ENCODE measurements at regions not wholly inside any gene's neighbourhood (a gene's known extent, or its start where the extent isn't known, plus 50 kb on each side); places are given as distances from the start of the nearest gene placed in this dataset.

DNA sequence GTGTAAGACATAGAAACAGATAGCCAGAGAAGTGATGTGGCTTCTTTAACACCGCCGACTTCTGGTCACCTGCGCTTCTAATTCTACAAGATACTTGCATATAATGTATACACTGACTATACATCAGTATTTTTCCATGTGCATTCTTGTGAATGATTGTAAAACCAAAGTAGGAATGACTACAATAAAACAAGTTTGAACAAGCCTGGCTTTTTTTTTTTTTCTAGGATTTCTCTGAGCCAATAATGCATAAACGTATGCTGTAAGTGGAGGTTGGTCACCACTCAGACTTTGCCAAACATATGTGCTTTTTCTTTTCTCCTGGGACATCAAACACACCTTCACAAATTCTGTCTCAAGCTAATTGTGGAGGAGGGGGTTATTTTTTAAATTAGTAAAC is 237.8 kb upstream of the KIRREL3 start:
- Histone ChIP-seq H3K9me3 (ENCODE audit: insufficient read depth, low read length) (no peaks in the 10 kb centered on the region), H3K4me3 (ENCODE audit: low read length) (no peak overlapping the region), H3K27me3 (ENCODE audit: low read depth, low read length) (no peaks in the 10 kb centered on the region), H3K79me2 (ENCODE audit: low read length) (no peaks in the 10 kb centered on the region), H3K36me3 (replicated peaks; ENCODE audit: low read depth, low read length) (no peaks in the 10 kb centered on the region), H3K9ac (ENCODE audit: low read length) (no peak overlapping the region), H3K4me1 (ENCODE audit: low read length) (no peaks in the 10 kb centered on the region), H3K27ac (ENCODE audit: low read length) (no peak overlapping the region), H4K20me1 (ENCODE audit: insufficient read depth, low read length) (no peaks in the 10 kb centered on the region), H3K4me2 (ENCODE audit: low read length) (no peak overlapping the region), H2AFZ (ENCODE audit: low read depth, low read length) (no peak overlapping the region)
- no peak for TF ChIP-seq EZH2phosphoT487 (IDR thresholded peaks at IDR 0.05; ENCODE audit: low read depth)
- TF ChIP-seq, protein P1, sequence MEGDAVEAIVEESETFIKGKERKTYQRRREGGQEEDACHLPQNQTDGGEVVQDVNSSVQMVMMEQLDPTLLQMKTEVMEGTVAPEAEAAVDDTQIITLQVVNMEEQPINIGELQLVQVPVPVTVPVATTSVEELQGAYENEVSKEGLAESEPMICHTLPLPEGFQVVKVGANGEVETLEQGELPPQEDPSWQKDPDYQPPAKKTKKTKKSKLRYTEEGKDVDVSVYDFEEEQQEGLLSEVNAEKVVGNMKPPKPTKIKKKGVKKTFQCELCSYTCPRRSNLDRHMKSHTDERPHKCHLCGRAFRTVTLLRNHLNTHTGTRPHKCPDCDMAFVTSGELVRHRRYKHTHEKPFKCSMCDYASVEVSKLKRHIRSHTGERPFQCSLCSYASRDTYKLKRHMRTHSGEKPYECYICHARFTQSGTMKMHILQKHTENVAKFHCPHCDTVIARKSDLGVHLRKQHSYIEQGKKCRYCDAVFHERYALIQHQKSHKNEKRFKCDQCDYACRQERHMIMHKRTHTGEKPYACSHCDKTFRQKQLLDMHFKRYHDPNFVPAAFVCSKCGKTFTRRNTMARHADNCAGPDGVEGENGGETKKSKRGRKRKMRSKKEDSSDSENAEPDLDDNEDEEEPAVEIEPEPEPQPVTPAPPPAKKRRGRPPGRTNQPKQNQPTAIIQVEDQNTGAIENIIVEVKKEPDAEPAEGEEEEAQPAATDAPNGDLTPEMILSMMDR (IDR thresholded peaks at IDR 0.05; ENCODE audit: low read depth, low read length): no peak

DNA sequence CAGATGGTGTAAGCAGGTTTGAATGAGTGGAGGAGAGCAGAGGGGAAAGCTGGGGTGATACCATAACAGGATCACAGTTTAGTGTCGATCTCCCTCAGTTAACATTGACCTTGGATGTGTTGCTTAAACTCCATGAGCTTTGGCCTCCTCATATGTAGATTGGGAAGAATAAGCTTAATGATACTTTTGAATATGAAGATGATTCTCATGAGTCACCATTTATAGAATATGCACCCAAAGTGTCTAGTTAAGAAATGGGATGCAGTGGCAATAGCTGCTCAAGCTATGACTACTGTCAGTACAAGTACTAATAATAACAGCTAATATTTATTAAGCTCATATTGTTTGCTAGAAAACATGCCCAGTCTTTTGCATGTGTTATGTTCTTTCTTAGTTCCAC is 236.2 kb upstream of the KIRREL3 start:
- no peaks in the 10 kb centered on the region for H3K27me3 ChIP-seq (ENCODE audit: low read depth, low read length)
- H3K36me3 ChIP-seq (replicated peaks; ENCODE audit: low read depth, low read length): no peaks in the 10 kb centered on the region
- H2AFZ ChIP-seq (ENCODE audit: low read depth, low read length): no peak overlapping the region
- H3K9me3 ChIP-seq (ENCODE audit: insufficient read depth, low read length): no peaks in the 10 kb centered on the region
- no peaks in the 10 kb centered on the region for H4K20me1 ChIP-seq (ENCODE audit: insufficient read depth, low read length)
- no peak overlapping the region for H3K9ac ChIP-seq (ENCODE audit: low read length)
- no peak overlapping the region for H3K4me2 ChIP-seq (ENCODE audit: low read length)
- no peak overlapping the region for H3K27ac ChIP-seq (ENCODE audit: low read length)
- no peak for TF ChIP-seq EZH2phosphoT487 (IDR thresholded peaks at IDR 0.05; ENCODE audit: low read depth)
- TF ChIP-seq, protein P1 (IDR thresholded peaks at IDR 0.05; ENCODE audit: low read depth, low read length): no peak
- H3K4me3 ChIP-seq (ENCODE audit: low read length): no peak overlapping the region
- no peaks in the 10 kb centered on the region for H3K4me1 ChIP-seq (ENCODE audit: low read length)
- H3K79me2 ChIP-seq (ENCODE audit: low read length): no peaks in the 10 kb centered on the region

DNA sequence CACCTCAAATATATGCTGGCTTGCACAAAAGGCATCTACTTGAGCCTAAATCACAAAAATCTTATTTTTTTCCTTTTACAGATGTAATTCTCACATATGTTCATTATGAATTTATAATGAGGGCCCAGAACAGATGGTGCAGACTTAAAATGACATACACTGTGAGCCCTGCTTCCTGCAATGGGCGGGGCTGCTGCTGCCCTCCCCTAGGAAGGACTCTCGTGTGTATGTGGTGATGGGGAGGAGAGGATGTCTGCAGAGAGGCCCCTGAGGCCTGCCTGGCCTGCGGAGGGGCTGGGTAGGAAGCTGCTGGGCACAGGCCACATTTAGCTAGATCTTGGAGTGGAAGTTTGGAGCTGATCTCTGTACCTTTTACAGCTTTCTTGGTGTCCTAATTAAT is 233.4 kb upstream of the KIRREL3 start:
- no peak overlapping the region for H3K4me2 ChIP-seq (ENCODE audit: low read length)
- TF ChIP-seq, protein P1 (IDR thresholded peaks at IDR 0.05; ENCODE audit: low read depth, low read length): no peak
- no peak for TF ChIP-seq EZH2phosphoT487 (IDR thresholded peaks at IDR 0.05; ENCODE audit: low read depth)
- H4K20me1 ChIP-seq (ENCODE audit: insufficient read depth, low read length): no peaks in the 10 kb centered on the region
- H3K9ac ChIP-seq (ENCODE audit: low read length): no peak overlapping the region
- H3K36me3 ChIP-seq (replicated peaks; ENCODE audit: low read depth, low read length): no peaks in the 10 kb centered on the region
- H3K4me3 ChIP-seq (ENCODE audit: low read length): no peak overlapping the region
- no peaks in the 10 kb centered on the region for H3K79me2 ChIP-seq (ENCODE audit: low read length)
- no peaks in the 10 kb centered on the region for H3K27me3 ChIP-seq (ENCODE audit: low read depth, low read length)
- H3K9me3 ChIP-seq (ENCODE audit: insufficient read depth, low read length): no peaks in the 10 kb centered on the region
- no peaks in the 10 kb centered on the region for H3K4me1 ChIP-seq (ENCODE audit: low read length)
- no peak overlapping the region for H2AFZ ChIP-seq (ENCODE audit: low read depth, low read length)
- no peak overlapping the region for H3K27ac ChIP-seq (ENCODE audit: low read length)

DNA sequence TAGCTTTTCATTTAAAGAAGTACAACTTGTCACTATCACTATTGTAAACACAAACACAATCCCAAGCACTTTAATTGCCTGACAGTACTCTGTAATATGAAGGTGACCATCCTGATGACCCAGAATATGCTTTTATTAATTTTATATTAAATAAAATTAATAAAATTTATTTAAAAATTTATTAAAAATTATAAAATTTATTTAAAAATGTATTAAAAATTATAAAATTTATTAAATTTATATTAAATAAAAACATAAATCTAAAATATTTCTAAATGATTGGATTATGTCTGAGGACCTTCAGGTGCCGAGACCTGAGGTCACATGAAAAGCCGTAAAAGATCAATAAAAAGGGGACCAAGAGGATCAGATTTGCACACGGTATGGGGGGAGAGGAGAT is 229.8 kb upstream of the KIRREL3 start:
- H3K36me3 ChIP-seq (replicated peaks; ENCODE audit: low read depth, low read length): no peaks in the 10 kb centered on the region
- H2AFZ ChIP-seq (ENCODE audit: low read depth, low read length): no peak overlapping the region
- no peak overlapping the region for H3K27ac ChIP-seq (ENCODE audit: low read length)
- no peaks in the 10 kb centered on the region for H3K4me1 ChIP-seq (ENCODE audit: low read length)
- H3K4me2 ChIP-seq (ENCODE audit: low read length): no peak overlapping the region
- no peaks in the 10 kb centered on the region for H4K20me1 ChIP-seq (ENCODE audit: insufficient read depth, low read length)
- TF ChIP-seq, protein P1 (IDR thresholded peaks at IDR 0.05; ENCODE audit: low read depth, low read length): no peak
- no peak for TF ChIP-seq EZH2phosphoT487 (IDR thresholded peaks at IDR 0.05; ENCODE audit: low read depth)
- H3K4me3 ChIP-seq (ENCODE audit: low read length): no peak overlapping the region
- no peaks in the 10 kb centered on the region for H3K27me3 ChIP-seq (ENCODE audit: low read depth, low read length)
- H3K79me2 ChIP-seq (ENCODE audit: low read length): no peaks in the 10 kb centered on the region
- no peak overlapping the region for H3K9ac ChIP-seq (ENCODE audit: low read length)
- no peaks in the 10 kb centered on the region for H3K9me3 ChIP-seq (ENCODE audit: insufficient read depth, low read length)

Data from OCI-LY3 (cell line).